ENCODE measurements at regions not wholly inside any gene's neighbourhood (a gene's known extent, or its start where the extent isn't known, plus 50 kb on each side); places are given as distances from the start of the nearest gene placed in this dataset.
"Not testable (repeated sequence)": the region's sequence is repeated elsewhere in the genome, so short reads cannot be mapped to it uniquely, and the experiment has no call there.

DNA sequence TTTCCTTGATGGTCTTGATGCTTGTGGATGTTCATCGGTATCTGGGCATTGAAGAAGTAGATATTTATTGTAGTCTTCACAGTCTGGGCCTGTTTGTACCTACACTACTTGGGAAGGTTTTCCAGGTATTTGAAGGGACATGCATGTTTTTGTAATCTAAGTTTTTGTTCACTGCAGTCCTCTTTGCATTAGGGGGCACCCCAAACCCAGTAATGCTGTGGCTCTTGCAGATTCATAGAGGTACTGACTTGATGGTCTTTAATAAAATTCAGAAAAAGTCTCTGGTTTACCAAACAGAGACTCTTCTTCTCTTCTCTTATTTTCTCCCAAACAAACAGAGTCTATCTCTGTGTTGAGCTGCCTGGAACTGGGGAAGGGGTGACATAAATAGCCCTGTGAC, 150.9 kb upstream of the SLC16A7 start:
- no peaks in the 10 kb centered on the region for H3K4me1 Mint-ChIP-seq (ENCODE audit: low read depth)
- H3K27me3 Mint-ChIP-seq (ENCODE audit: low read depth): no peaks in the 10 kb centered on the region
- no peak overlapping the region for H3K4me3 Mint-ChIP-seq
- DNase-seq: no peak
- ATAC-seq: no peak
- H3K36me3 Mint-ChIP-seq (ENCODE audit: insufficient read depth): peaks cover 4% of the 10 kb centered on the region
- H3K9me3 Mint-ChIP-seq: peaks cover 17% of the 10 kb centered on the region

DNA sequence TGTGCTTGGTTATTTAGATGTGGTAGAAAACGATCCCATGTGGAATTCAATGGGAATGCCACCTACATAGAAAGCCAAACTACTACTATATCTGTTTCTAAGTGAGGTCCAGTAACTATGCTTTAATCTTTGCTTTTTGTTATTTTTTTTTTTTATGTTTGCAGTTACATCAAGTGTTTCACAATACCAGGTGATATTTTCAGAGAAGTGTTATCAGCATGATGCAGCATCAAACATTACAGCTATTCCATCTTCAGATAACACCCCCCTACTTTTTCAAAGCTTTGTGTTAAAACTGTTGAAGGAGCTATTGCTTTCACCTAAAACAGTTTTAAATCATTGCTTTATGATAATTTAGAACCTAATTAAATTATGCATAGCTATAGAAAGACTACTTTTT, 163.8 kb upstream of the SLC16A7 start:
- Mint-ChIP-seq H3K4me3 (no peak overlapping the region), H3K36me3 (ENCODE audit: insufficient read depth) (no peaks in the 10 kb centered on the region), H3K4me1 (ENCODE audit: low read depth) (no peaks in the 10 kb centered on the region), H3K27me3 (ENCODE audit: low read depth) (peaks cover 2% of the 10 kb centered on the region), H3K9me3 (no peaks in the 10 kb centered on the region)
- ATAC-seq (no peak), DNase-seq (no peak)

DNA sequence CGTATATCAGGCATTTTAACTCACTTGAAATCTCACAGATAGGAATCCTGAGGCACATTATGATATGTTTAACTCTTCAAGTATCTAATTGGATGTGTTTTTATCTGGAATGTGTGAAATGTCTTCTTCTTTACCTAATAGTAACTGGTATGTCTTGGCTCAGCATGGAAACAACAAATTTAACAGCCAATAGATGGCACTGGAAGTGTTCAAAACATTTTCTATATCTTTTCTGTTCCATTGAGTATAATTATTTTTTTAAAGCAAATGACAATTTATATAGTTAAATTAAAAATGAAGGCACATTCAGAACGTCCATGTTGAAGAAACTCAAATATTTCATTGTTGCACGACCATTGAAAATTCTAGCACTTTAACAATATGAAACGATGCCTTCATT, 164.6 kb upstream of the SLC16A7 start:
- H3K4me1 Mint-ChIP-seq (ENCODE audit: low read depth): no peaks in the 10 kb centered on the region
- ATAC-seq: no peak
- no peaks in the 10 kb centered on the region for H3K36me3 Mint-ChIP-seq (ENCODE audit: insufficient read depth)
- H3K4me3 Mint-ChIP-seq: no peak overlapping the region
- DNase-seq: no peak
- H3K9me3 Mint-ChIP-seq: no peaks in the 10 kb centered on the region
- peaks cover 2% of the 10 kb centered on the region for H3K27me3 Mint-ChIP-seq (ENCODE audit: low read depth)

DNA sequence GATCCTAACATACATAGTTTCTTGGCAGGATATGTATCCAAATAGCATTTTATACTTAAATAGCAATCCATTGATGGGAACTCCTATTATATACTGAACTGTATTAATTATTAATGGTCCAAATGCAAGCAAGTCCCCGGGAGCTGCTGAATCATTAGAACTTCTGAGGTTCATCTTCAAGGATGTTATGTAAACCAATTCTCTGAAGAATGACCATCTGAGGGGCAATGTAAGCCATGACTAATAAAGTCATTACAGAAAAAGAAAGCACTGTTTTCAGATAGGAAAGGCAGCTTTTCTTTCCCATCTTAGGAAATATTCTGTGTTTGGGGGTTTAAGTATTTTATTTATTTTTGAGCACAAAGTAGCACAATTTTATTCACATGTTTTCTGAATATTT, 166.1 kb upstream of the SLC16A7 start:
- H3K4me1 Mint-ChIP-seq (ENCODE audit: low read depth): no peaks in the 10 kb centered on the region
- ATAC-seq: no peak

DNA sequence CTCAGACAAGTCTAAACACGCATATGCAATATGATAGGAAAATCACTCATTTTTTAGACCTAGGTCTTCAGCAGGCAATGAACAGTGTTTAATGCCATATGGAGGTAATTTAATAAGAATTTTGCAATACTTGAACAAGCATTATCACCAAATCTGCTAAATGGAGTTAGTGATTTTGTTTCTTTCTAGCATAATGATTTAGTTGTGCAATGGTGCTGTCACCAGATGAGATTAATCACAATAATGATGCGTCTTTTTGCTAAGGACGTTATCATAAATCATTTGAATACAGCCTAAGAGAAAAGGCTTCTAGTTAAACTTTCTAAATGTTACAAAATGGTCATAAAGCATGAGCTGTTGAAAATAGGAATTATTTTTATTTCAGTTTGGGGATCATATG, 170.0 kb upstream of the SLC16A7 start:
- Mint-ChIP-seq H3K4me3 (no peak overlapping the region), H3K36me3 (ENCODE audit: insufficient read depth) (no peaks in the 10 kb centered on the region), H3K9me3 (no peaks in the 10 kb centered on the region), H3K4me1 (ENCODE audit: low read depth) (no peaks in the 10 kb centered on the region), H3K27me3 (ENCODE audit: low read depth) (no peaks in the 10 kb centered on the region)
- DNase-seq: no peak
- no peak for ATAC-seq

More for the DNA sequence above, 166.1 kb upstream of the SLC16A7 start:
- Mint-ChIP-seq H3K9me3 (no peaks in the 10 kb centered on the region), H3K27me3 (ENCODE audit: low read depth) (peaks cover 2% of the 10 kb centered on the region), H3K36me3 (ENCODE audit: insufficient read depth) (no peaks in the 10 kb centered on the region), H3K4me3 (no peak overlapping the region)
- DNase-seq: no peak

DNA sequence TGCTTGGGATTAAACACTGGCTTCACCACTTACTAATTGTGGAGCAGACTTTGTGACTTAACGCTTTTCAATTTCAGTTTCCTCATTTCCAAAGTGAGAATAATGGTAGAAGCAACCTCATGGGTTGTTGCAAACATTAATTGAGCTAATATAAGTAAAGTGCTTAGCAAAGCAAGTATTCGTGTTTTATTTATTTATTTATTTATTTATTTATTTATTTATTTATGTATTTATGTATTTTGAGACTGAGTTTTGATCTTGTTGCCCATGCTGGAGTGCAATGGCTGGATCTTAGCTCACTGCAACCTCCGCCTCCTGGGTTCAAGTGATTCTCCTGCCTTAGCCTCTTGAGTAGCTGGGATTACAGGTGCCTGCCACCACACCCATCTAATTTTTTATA, 171.2 kb upstream of the SLC16A7 start:
- H3K4me3 Mint-ChIP-seq; ATAC-seq; DNase-seq; H3K4me1 Mint-ChIP-seq (ENCODE audit: low read depth); H3K36me3 Mint-ChIP-seq (ENCODE audit: insufficient read depth); H3K9me3 Mint-ChIP-seq; H3K27me3 Mint-ChIP-seq (ENCODE audit: low read depth): not testable (repeated sequence)

DNA sequence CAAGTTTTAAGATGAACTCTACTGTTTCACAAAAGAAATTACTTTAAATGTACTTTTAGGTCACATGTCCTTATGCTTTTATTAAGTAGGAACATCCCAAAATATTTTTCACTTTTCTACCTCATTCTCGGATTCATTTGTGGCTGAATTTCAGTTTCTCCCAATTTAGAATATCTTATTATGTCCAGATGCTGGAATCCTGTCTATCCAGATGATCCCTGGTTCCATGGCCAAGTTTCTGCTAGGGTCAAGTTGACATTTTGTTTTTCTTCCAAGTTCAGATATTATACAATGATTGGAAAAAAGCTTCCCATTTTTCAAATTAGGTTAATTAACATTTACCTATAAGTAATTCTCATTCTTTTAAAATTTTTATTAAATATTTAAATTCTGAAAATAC, 181.8 kb upstream of the SLC16A7 start:
- H3K36me3 Mint-ChIP-seq (ENCODE audit: insufficient read depth): no peaks in the 10 kb centered on the region
- no peak for DNase-seq
- no peak overlapping the region for H3K4me3 Mint-ChIP-seq
- H3K27me3 Mint-ChIP-seq (ENCODE audit: low read depth): no peaks in the 10 kb centered on the region
- H3K9me3 Mint-ChIP-seq: no peaks in the 10 kb centered on the region
- no peak for ATAC-seq
- no peaks in the 10 kb centered on the region for H3K4me1 Mint-ChIP-seq (ENCODE audit: low read depth)

DNA sequence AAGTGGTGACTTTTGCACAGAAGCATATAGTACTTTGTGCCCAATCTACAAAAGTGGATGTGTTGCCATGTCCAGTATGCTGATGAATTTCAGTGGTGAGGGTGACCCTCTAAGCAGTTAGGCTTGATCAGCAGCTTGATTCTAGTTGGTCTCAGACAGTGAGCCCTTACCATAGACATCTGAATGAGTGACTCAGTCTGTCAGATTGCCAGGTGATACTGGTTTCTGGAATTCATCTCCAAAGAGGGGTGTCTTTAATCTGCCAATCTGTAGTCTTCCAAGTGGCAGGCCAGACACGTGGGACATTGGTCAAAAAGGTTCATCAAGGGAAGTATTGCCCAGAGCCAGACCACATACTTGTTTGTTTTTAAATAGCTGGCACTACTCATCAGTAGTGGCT, 187.4 kb upstream of the SLC16A7 start:
- Mint-ChIP-seq H3K27me3 (ENCODE audit: low read depth) (no peaks in the 10 kb centered on the region), H3K4me3 (no peak overlapping the region), H3K9me3 (no peaks in the 10 kb centered on the region), H3K36me3 (ENCODE audit: insufficient read depth) (no peaks in the 10 kb centered on the region), H3K4me1 (ENCODE audit: low read depth) (peaks cover 2% of the 10 kb centered on the region)
- DNase-seq: no peak
- ATAC-seq: no peak

DNA sequence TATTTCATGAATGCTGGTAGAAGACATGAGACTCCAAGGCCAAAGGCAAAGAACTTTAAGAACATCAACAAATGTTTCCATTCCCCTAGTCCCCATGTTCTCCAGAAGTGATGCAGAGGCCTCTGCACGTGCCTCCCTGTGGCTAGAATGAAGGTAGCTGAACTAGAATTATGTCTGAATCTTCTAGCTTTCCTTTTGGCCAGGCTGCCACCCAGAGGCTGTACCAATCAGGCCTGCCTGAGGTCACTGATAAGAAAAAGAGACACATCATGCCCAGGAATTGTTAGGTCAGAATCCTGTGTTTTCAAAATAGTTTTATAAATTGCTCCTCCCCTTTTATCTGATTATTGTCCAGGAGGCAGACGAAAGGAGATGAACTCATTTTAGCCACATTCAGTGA, 188.0 kb upstream of the SLC16A7 start:
- Mint-ChIP-seq H3K36me3 (ENCODE audit: insufficient read depth) (no peaks in the 10 kb centered on the region), H3K4me1 (ENCODE audit: low read depth) (peaks cover 2% of the 10 kb centered on the region), H3K27me3 (ENCODE audit: low read depth) (no peaks in the 10 kb centered on the region), H3K9me3 (no peaks in the 10 kb centered on the region), H3K4me3 (no peak overlapping the region)
- DNase-seq (no peak), ATAC-seq (no peak)

DNA sequence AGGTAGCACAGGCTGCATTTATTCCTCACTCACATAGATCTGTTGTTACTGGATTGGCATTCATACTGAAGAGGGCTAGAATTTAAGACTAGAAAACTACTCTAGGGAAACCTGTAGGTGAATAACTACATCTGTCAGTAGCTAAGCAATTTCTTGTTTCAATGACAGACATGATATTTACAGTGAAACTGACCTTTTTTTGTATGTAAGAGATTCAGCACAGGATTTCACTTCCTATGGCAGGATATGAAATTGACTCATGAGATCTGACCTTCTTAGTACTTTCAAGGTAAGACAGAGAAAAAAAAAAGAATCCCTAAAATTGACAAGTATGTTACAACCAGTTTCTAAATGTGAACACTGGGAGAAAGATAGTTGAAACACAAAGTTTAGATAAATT, 189.8 kb upstream of the SLC16A7 start:
- H3K27me3 Mint-ChIP-seq (ENCODE audit: low read depth): no peaks in the 10 kb centered on the region

DNA sequence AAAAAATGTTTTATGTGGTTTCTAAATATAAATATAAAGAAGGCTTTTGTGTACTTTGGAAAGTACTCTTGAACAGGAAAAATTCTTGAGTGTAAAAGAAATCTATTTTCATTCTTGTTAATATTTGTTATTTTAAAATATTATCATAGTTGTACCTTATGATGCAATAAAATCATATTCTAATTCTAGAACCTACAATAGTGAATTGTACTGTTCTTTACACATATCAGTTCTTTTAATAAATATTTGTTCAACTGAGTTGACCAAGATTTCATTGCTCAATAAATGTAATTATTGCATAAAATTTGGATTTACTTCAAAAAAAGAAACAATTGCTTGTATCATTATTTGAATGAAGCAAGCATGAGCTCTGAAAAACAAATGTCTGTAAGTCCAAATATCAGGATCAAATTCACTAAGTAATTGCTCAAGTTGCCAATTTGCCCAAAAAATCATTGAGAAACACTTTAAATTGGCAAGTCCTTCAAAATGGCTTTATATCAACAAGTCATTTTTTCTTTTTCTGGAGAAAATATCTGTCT, 191.6 kb upstream of the SLC16A7 start:
- H3K36me3 Mint-ChIP-seq (ENCODE audit: insufficient read depth): no peaks in the 10 kb centered on the region
- no peaks in the 10 kb centered on the region for H3K9me3 Mint-ChIP-seq
- no peak overlapping the region for H3K4me3 Mint-ChIP-seq
- ATAC-seq (no peak), DNase-seq (no peak)
- peaks cover 2% of the 10 kb centered on the region for H3K4me1 Mint-ChIP-seq (ENCODE audit: low read depth)
- H3K27me3 Mint-ChIP-seq (ENCODE audit: low read depth): no peaks in the 10 kb centered on the region

More for the DNA sequence above, 189.8 kb upstream of the SLC16A7 start:
- H3K9me3 Mint-ChIP-seq: no peaks in the 10 kb centered on the region
- no peaks in the 10 kb centered on the region for H3K36me3 Mint-ChIP-seq (ENCODE audit: insufficient read depth)
- peaks cover 2% of the 10 kb centered on the region for H3K4me1 Mint-ChIP-seq (ENCODE audit: low read depth)
- no peak for ATAC-seq
- no peak overlapping the region for H3K4me3 Mint-ChIP-seq
- DNase-seq: no peak

DNA sequence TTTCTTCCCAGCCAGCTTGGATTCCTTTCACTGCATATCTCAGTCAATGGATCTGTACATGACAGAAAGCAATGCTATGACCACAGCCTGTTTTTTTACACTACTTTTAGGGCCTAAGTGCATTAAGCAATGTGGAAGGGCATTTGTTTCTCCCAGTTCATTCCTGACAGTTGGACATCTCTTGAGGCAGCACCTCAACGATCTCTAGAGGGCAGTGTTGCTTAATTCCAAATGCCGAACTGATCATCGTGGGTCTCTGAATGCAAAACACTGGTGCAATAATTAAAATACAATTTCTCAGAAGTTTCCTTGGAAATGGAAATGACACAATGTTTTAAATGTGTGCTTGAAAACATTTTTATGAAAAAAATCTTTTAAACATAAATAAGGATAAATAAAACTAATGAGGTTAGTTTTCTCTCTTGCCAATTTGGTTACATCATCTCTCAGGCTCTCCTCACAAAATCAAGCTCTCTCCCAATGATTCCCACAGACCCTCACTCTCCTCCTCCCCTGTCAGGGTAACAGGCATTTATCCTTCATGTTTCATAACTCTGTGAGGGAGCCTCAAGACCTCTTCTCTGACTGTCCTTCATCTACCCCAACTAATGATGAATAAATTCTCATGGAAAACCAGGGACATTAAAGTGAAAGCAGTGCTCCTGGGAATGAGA, 192.4 kb upstream of the SLC16A7 start:
- peak; percentile 52 to 57 for ATAC-seq
- Mint-ChIP-seq H3K9me3 (no peaks in the 10 kb centered on the region), H3K4me1 (ENCODE audit: low read depth) (peaks cover 2% of the 10 kb centered on the region), H3K4me3 (no peak overlapping the region), H3K27me3 (ENCODE audit: low read depth) (no peaks in the 10 kb centered on the region), H3K36me3 (ENCODE audit: insufficient read depth) (no peaks in the 10 kb centered on the region)
- DNase-seq: peak; percentile 5

DNA sequence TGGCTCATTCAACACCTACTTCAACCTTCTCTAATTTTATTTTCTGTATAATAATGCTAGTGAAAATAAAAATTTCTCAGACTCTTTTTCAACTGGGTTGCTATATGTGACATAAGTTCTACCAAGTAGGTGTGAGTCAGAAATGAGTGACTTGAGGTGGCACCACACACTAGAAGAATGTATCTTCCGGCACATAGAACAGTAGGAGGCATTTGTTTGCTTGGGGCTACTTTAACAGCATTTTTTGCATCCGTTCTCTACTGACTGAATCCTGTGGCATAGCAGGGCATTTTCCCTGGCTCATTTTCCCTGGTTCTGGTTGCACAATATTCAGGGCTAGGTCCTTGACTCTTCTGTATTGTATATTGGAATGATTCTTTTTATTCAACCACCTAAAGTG, 194.0 kb upstream of the SLC16A7 start:
- Mint-ChIP-seq H3K36me3 (ENCODE audit: insufficient read depth) (no peaks in the 10 kb centered on the region), H3K4me3 (no peak overlapping the region), H3K27me3 (ENCODE audit: low read depth) (no peaks in the 10 kb centered on the region), H3K4me1 (ENCODE audit: low read depth) (peaks cover 2% of the 10 kb centered on the region), H3K9me3 (no peaks in the 10 kb centered on the region)
- ATAC-seq (no peak), DNase-seq (no peak)

DNA sequence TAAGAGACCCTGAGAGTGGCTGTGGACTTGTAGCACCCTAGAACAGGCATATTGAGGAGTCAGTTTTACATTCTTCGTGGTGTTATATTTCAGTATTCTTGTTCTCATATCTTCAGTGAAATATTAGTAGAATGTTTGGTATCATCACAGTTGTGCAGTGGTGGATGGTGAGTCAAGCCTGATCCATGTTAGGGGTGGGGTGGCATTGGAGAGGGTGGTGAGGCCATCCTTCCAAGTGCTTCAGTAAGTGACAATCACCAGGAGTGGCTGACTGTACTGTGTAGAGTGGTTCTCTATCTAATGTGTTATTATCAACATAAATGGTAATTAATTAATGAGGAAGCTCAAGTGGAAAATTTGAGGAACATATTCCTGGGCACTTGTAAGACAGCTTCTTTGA, 197.7 kb upstream of the SLC16A7 start:
- Mint-ChIP-seq H3K36me3 (ENCODE audit: insufficient read depth) (no peaks in the 10 kb centered on the region), H3K4me3 (no peak overlapping the region), H3K9me3 (no peaks in the 10 kb centered on the region), H3K27me3 (ENCODE audit: low read depth) (no peaks in the 10 kb centered on the region), H3K4me1 (ENCODE audit: low read depth) (no peaks in the 10 kb centered on the region)
- ATAC-seq (no peak), DNase-seq (no peak)

DNA sequence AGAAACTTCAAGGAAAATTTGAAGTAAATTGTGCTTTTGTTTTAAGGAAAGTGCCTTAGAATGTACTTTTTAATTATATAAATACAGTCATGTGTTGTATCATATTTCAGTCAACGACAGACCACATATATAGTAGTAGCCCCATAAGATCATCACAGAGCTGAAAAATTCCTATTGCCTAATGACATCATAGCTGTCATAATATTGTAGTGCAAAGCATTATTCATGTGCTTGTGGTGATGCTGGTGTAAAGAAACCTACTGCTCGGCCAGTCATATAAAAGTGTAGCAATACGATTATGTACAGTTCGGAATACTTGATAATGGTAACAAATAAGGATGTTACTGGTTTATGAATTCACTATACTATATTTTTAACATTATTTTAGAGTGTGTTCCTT, 198.9 kb upstream of the SLC16A7 start:
- H3K9me3 Mint-ChIP-seq: no peaks in the 10 kb centered on the region

More for the DNA sequence above, 198.9 kb upstream of the SLC16A7 start:
- Mint-ChIP-seq H3K4me3 (no peak overlapping the region), H3K4me1 (ENCODE audit: low read depth) (no peaks in the 10 kb centered on the region), H3K36me3 (ENCODE audit: insufficient read depth) (no peaks in the 10 kb centered on the region), H3K27me3 (ENCODE audit: low read depth) (no peaks in the 10 kb centered on the region)
- ATAC-seq: no peak
- no peak for DNase-seq

All from activated T-cell treated with anti-CD3 and anti-CD28 coated beads, Interleukin-2, amount 50 U/mL, for 4 hours (primary cell).